Type B pancreatic cell (in vitro differentiated cells): ENCODE measurements at regions not wholly inside any gene's neighbourhood (a gene's known extent, or its start where the extent isn't known, plus 50 kb on each side); places are given as distances from the start of the nearest gene placed in this dataset.

Experiments used
- DNase-seq: peaks from one replicate; pipeline ENCODE4 v3.0.0; 2021; ENCODE audit warnings: mixed read lengths; ENCODE audit not compliant: unreplicated experiment; ENCODE audit errors: extremely low spot score
- H3K27ac Mint-ChIP-seq: 2 replicates; pipeline ENCODE4 v1.8.0; 2021; ENCODE audit warnings: mild to moderate bottlenecking, mixed read lengths
- H3K27me3 Mint-ChIP-seq: 2 replicates; pipeline ENCODE4 v1.8.0; 2021; ENCODE audit warnings: mixed read lengths
- H3K36me3 Mint-ChIP-seq: 2 replicates; pipeline ENCODE4 v1.8.0; 2021; ENCODE audit warnings: mixed read lengths
- H3K4me1 Mint-ChIP-seq: one replicate; pipeline ENCODE4 v1.8.0; 2021; ENCODE audit warnings: mixed read lengths; ENCODE audit not compliant: unreplicated experiment
- H3K4me3 Mint-ChIP-seq: 2 replicates; pipeline ENCODE4 v1.8.0; 2021; ENCODE audit warnings: mild to moderate bottlenecking, mixed read lengths
- H3K9me3 Mint-ChIP-seq: 2 replicates; pipeline ENCODE4 v1.8.0; 2021; ENCODE audit warnings: mixed read lengths
- CTCF ChIP-seq: fragments of 200-600 bp; sonication (generic); conservative IDR thresholded peaks from 2 replicates; pipeline ENCODE4 v1.5.0; 2021; ENCODE audit warnings: antibody characterized with exemption, mild to moderate bottlenecking

GRCh38 chr6:40860443-40860842 lies 178.6 kb downstream of the UNC5CL start:
- Mint-ChIP-seq H3K4me3 (no peak overlapping the region), H3K9me3 (no peaks in the 10 kb centered on the region), H3K36me3 (no peaks in the 10 kb centered on the region), H3K4me1 (no peaks in the 10 kb centered on the region), H3K27ac (no peak overlapping the region), H3K27me3 (peaks cover 5% of the 10 kb centered on the region)
- DNase-seq, result no peak
- no peak for TF ChIP-seq CTCF

GRCh38 chr6:40856271-40856670 lies 182.8 kb downstream of the UNC5CL start:
- DNase-seq, result no peak
- TF ChIP-seq CTCF, result no peak
- peaks cover 4% of the 10 kb centered on the region for H3K4me1 Mint-ChIP-seq
- H3K4me3 Mint-ChIP-seq, result no peak overlapping the region
- H3K9me3 Mint-ChIP-seq, result no peaks in the 10 kb centered on the region
- no peaks in the 10 kb centered on the region for H3K36me3 Mint-ChIP-seq
- H3K27ac Mint-ChIP-seq, result no peak overlapping the region
- peaks cover 5% of the 10 kb centered on the region for H3K27me3 Mint-ChIP-seq

- no peak for DNase-seq
- TF ChIP-seq CTCF, result no peak
- Mint-ChIP-seq H3K4me1 (peaks cover 4% of the 10 kb centered on the region), H3K9me3 (no peaks in the 10 kb centered on the region), H3K27ac (no peak overlapping the region), H3K4me3 (no peak overlapping the region), H3K36me3 (no peaks in the 10 kb centered on the region), H3K27me3 (peaks cover 5% of the 10 kb centered on the region)
Observed at GRCh38 chr6:40855168-40855880, 183.7 kb downstream of the UNC5CL start.

GRCh38 chr6:40854592-40854991 lies 184.4 kb downstream of the UNC5CL start:
- DNase-seq, result no peak
- Mint-ChIP-seq H3K4me3 (no peak overlapping the region), H3K9me3 (no peaks in the 10 kb centered on the region), H3K4me1 (peaks cover 7% of the 10 kb centered on the region), H3K27ac (no peak overlapping the region), H3K27me3 (peaks cover 3% of the 10 kb centered on the region), H3K36me3 (no peaks in the 10 kb centered on the region)
- TF ChIP-seq CTCF, result no peak

GRCh38 chr6:40852779-40853373 lies 186.1 kb downstream of the UNC5CL start:
- TF ChIP-seq CTCF, result peak; percentile 68
- Mint-ChIP-seq H3K36me3 (no peaks in the 10 kb centered on the region), H3K4me3 (no peak overlapping the region), H3K9me3 (no peaks in the 10 kb centered on the region), H3K4me1 (peaks cover 7% of the 10 kb centered on the region), H3K27me3 (peaks cover 5% of the 10 kb centered on the region), H3K27ac (no peak overlapping the region)
- no peak for DNase-seq
